ENCODE measurements at regions not wholly inside any gene's neighbourhood (a gene's known extent, or its start where the extent isn't known, plus 50 kb on each side); places are given as distances from the start of the nearest gene placed in this dataset.

DNA sequence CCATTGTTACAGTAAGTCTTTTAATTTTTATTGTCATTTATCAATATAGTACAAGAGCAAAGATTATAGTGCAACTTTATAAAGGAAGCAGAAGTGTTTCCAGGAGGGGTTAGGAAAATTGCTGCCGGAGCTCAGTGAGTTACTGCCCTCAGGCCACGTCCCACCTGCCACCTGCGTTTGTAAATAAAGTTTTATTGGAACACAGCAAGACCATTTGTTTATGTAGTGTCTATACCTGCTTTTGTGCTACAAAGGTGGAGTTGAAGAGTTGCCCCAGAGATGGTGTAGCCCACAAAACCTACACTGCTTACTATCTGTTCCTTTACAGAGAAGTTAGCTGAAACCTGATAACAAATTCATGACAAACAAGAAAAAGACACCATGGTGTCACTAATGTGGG is 437.8 kb upstream of the B3GAT1 start:
- no peak for TF ChIP-seq POLR2A (IDR thresholded peaks at IDR 0.05)
- TF ChIP-seq, protein P1, sequence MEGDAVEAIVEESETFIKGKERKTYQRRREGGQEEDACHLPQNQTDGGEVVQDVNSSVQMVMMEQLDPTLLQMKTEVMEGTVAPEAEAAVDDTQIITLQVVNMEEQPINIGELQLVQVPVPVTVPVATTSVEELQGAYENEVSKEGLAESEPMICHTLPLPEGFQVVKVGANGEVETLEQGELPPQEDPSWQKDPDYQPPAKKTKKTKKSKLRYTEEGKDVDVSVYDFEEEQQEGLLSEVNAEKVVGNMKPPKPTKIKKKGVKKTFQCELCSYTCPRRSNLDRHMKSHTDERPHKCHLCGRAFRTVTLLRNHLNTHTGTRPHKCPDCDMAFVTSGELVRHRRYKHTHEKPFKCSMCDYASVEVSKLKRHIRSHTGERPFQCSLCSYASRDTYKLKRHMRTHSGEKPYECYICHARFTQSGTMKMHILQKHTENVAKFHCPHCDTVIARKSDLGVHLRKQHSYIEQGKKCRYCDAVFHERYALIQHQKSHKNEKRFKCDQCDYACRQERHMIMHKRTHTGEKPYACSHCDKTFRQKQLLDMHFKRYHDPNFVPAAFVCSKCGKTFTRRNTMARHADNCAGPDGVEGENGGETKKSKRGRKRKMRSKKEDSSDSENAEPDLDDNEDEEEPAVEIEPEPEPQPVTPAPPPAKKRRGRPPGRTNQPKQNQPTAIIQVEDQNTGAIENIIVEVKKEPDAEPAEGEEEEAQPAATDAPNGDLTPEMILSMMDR (IDR thresholded peaks at IDR 0.05): no peak

Measured in heart left ventricle (tissue), 13 donors.